HG03432 (cell line): ENCODE measurements at regions not wholly inside any gene's neighbourhood (a gene's known extent, or its start where the extent isn't known, plus 50 kb on each side); places are given as distances from the start of the nearest gene placed in this dataset.
"Not testable (repeated sequence)": the region's sequence is repeated elsewhere in the genome, so short reads cannot be mapped to it uniquely, and the experiment has no call there.

Experiments
- ATAC-seq: cut with Tn5 transposase; IDR thresholded peaks from one replicate; pipeline ENCODE4 v1.9.1; 2021; ENCODE audit warnings: mild to moderate bottlenecking, moderate library complexity; ENCODE audit not compliant: unreplicated experiment

DNA sequence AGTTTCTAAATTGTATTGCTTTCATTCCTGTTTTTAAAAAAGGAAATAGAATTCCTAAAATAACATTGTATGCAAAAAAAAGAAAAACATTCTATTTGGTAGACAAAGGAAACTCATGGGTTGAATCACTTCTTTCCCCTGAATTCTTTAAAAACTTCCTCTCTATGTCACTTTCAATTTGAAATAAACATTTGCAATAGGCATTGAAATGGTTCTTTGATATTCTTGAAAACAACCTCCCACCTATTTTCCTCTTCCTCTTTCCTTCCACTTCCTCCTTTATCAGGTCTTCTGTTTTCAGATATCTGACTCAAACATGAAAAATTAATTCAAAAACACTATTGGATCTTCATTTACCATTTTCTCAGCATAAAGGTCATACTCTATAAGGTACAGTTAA, 442.0 kb upstream of the MEF2C start:
- no peak for ATAC-seq

DNA sequence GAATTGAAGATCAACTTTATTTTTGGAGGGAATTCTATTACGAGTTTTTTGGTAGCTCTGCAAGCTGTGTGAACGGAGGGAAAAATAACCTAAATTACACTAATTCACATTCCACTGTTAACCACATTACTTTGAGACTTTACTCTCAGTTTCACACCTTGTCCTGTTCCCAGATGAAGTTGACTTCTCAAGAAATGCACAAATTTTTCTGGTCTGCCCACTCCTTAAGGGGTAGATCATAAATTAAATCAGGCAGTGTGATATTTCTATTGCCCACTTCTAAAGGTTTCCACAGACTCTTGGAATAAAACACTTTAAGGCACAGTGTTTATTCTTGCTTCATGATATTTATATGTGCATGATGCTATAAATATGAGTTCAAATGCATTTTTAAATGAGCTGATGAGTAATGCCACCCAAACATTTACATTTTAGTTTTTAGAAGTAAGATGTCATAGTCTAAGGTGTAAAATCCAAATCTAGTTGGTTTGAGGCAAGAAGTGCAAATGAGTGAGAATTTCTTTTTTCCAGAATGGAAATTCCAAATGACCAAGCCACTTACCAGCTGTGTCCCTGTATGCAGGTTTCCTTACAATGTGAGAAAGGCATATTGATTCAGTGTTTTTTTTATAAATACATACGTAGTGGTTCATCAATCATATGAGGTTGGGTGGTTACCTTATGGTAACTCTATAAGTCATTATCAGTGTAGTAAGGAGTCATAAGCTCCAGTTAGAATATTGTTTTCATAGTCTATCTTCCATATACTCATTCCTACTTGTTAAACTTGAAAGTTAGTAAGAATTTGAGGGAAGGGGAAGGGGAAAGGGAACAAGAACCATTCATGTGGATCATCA, 437.7 kb upstream of the MEF2C start:
- no peak for ATAC-seq

DNA sequence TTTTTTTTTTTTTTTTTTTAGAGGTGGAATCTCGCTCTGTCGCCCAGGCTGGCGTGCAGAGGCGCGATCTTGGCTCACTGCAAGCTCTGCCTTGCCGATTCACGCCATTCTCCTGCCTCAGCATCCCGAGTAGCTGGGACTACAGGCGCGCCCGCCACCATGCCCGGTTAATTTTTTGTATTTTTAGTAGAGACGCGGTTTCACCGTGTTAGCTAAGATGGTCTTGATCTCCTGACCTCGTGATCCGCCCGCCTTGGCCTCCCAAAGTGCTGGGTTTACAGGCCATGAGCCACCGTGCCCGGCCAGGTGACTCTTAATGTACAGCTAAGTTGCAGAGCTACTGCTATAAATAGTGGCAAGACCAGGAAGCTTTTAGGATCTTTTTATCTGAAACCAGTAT, 434.9 kb upstream of the MEF2C start:
- not testable (repeated sequence) for ATAC-seq

DNA sequence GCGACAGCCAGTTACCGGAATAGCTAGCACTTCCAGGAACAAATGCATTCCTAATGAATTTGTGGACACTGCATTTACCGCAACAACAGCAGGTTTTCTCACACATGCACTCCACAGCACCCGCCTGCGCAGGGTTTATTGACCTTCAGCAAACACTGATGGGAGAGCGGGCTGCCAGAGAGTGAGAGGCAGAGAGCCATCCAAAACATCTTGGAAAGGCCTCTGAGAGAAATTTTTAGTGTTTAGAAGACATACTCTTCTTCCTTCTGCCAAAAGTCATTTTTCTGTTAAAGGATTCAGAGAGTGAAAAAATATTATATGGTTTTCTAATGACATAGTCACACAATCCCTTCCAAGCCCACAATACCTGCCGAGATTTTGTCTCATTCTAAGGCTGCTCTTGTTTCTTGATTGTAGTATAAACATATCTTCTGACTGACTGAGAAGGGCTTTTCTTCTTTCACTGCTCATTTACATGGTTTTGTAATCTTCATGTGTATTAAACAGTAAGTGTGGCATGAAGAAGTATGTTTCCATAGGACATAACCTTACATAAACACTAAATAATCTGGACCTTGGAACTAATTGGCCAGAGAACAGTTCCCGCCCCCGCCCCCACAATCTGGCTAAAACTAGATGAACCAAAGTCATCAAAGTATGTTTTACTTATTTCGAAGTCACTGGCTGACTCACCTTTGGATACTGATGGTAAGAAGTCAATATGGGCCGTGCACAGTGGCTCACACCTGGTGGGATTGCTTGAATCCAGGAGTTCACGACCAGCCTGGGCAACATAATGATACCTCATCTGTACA, 432.5 kb upstream of the MEF2C start:
- ATAC-seq: no peak

DNA sequence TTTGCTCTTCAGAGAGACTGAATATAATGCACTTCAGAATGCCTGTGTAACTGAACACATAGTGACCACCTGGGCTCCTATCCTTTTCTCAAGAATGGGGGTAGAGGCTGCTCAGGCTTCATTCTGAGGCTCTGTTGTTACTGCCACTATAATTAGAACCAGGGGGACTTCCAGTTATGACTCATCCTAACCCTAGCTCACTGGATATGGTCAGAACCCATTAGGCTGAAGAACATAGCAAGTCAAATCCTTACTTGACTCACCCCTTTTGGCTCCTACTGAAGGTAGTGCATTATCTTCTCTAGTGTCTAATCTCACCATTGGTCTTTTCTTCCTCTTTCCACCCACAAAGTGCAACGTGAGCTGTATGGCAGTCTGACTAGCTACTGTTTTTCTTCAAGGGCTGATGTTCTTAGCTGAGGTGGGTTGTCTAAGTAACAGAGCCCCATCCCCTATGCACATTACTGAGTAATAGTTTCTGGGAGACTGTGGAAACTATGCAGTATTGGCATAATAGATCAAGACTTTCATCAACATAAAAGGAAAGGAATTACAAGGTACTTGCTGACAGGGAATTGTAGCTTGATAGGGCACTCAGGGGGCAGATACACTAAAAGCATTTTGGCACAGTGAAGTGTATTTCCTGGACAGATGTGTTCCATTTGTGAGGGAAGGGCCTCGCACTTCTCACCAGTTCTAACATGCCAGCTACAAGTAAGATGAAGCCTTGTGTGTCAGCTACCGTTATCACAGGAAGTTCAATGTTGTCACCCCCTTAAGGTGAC, 431.0 kb upstream of the MEF2C start:
- ATAC-seq: peak; percentile 96

DNA sequence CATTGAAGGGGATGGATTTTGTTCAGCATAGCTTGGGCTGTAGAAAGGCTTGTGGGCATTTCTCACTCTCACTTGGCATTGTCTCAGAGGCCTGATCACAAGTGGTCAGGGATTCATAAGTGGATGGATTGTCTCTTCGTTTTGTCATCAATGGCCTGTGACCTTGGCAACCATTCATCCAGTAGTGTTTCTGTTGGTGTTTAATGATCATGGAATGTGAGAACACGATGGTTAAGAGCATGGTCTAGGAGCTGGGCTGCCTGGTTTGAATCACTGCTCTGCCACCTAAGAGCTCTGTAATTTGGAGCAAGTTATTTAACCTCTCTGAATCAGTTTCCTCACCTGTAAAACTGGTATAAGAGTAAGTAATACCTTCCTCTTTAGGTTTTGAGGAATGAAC, 430.1 kb upstream of the MEF2C start:
- ATAC-seq: no peak

DNA sequence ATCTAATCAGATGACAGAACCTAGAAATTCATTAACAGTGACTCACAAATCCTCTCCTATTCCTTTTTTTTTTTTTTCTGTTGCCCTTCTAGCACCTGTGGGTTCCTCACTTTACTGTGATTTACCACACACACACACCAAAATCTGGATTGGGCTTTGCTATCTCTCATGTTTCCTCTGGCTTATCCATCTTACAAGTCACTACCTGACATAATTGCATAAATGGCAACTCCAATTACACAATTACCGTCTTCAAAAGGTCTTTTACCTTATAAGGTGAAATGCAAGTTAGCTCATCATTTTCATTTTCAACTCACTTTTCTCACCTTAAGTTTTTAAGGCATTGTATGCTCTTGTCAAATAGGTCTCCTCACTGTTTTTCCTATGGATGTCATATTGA, 426.3 kb upstream of the MEF2C start:
- ATAC-seq: no peak

DNA sequence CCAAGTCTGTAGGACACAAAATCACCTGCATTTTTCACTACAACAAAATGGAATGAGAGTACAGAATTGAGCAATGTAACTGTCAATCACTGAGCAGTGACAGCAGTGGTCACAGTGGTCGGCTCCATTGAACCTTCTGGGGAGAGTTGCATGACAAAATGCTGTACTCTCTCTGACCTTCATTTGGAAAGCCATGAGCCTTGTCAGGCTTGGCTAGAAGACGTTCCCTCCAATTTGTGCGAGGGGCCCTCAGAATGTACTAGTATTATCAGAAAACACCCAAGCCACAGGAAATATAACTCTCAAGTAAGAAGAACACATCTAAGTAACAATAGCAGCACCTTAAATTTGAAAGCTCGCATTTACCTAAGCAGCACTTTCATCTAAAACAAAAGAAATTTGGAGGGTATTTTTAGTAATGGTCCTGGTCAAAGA, 425.6 kb upstream of the MEF2C start:
- ATAC-seq: peak; percentile 93

DNA sequence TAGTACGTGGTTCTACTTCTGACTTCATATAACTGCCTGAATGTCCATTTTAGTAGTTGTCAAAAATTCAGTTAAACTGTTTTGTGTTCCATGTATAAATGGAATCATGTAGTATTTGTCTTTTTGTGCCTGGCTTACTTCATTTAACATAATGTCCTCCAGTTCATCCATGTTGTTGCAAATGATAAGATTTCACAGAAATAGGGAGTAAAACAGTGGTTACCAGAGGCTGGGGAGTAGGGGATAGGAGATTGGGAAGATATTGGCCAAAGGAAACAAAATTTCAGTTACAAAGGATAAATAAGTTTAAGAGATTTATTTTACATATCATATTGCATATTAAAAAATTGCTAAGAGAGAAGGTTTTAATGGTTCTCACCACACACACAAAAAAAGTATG, 425.0 kb upstream of the MEF2C start:
- ATAC-seq: no peak

DNA sequence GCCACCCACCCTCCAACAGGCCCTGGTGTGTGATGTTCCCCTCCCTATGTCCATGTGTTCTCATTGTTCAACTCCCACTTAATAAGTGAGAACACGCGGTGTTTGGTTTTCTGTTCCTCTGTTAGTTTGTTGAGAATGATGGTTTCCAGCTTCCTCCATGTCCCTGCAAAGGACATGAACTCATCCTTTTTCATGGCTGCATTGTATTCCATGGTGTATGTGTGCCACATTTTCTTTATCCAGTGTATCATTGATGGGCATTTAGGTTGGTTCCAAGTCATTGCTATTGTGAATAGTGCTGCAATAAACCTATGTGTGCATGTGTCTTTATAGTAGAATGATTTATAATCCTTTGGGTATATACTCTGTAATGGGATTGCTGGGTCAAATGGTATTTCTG, 424.2 kb upstream of the MEF2C start:
- ATAC-seq: not testable (repeated sequence)

DNA sequence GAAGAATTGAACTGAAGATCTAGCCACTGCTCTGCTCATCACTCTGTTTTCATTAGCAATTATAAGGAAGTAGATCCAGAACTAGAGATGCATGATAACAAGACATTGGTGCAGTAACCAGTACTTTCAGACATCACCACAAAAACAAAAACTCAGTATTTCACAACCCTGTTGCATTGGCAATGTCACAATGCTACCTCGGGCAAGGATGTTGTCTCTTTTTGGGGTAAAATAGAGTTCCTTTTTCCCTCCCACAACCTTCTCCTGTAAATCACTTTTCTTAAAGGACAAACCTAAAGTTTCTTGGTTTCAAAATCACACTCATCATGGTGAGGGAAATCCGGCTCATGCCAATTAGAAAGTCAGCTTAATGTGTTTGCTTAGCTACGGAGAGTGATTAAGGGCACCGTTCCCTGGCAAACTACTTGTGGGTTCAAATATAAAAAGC, 420.1 kb upstream of the MEF2C start:
- ATAC-seq: peak; percentile 56

DNA sequence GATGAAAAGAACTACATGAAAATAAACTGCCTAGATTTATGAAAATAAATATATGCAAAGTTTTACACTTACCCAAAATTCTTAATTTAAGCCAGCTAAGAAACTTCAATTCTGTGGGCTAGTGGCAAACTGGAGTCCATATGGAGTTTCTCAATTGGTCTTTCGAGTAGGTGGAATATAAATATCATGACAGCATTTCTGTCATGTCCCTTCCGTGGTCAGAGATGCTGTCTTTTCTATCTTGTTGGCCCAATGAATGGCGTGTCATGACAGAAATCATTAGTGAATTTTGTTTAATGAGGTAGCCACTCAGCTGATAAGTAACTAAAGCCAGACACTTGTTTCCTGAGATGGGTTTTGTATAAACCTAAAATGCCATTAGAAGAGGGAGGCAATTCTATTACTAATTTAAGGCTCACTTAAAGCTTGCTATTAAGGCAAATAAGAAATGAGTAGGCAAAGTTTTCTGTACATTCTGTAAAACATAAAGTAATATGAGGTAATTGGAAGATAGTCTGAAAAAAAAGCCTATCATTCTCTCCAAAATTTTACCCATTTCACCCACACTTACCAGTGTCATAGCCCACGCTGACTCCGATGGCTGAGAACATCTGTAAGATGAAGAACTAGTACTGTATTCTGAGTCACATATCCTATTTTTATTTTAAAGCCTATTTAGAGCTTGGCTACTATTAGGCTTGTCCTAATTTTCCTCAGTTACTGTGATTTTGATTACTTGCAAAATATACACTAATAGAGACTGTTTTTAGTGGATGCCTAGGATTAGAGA, 419.3 kb upstream of the MEF2C start:
- ATAC-seq: peak; percentile 44

DNA sequence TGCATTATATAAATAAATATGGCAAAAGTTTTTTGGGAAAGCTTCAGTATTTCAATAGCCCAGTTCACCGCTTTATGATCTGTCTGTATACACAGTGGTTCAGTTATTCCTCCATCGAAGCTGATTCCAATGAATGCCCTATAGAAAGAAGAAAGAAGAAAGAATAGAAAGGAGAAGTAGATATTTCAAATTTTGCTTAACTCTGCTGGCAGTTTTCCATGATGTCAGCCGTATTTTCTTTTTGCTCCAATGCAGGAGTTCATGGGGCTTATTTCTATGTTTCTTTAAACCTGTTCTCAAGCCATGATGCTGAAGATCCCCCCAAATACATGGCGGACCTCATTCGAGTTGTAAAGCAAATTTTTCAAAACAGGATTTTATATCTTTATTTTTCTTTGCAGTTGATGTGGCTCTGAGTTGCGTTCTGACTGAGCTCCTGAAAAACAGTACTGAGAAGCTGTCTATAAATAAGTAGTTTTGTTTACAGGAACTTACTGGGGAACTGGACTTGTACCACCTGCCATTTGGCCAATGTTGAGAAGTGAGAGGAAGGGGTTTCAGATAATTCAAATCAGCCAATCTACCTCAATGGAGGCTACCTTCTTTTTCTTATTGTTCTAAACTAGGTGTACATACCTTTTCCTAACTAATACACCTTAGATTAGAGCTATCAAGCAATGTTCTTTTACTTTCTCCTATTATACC, 418.5 kb upstream of the MEF2C start:
- peak; percentile 80 for ATAC-seq

DNA sequence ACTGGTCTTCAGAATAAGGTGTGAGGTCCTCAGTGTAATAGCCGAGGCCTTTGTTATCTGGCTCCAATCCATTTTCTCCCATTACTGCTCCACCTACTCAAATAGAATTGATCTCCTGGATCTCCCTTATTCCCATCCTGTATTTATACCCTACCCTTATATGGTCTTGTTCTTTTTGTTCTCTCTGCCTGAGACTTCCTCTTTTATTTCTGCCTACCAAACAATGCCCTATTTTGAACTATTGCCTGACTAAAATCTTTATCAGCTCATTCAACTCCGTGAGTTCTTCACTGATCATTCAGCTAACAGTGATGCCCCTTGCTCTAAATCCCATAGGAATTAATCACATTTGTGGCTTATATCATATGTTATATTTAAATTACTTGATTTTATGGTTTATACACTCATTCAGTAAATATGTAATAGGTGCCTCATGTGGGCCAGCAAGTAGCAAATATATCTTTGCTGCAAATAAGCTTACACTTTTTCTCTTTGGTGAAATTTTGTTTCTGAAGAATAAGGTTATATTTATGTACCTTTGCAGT, 417.5 kb upstream of the MEF2C start:
- ATAC-seq: no peak

DNA sequence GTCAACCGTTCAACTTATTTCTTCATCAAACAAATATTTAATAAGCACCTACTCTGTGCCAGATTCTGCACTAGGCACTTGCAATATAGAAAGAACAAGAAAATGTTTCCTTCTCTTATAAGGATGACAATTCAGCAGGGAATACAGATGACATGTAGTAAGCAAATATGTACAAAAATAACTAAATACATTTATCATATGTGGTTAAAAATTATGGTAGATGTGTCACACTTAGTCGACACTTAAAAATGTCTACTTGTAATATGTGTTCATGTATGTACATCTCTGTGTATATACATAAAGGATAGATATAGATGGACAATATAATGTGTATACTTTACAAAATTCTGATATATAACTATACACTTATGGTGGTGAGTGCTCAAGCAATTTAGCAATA, 417.0 kb upstream of the MEF2C start:
- ATAC-seq: no peak

DNA sequence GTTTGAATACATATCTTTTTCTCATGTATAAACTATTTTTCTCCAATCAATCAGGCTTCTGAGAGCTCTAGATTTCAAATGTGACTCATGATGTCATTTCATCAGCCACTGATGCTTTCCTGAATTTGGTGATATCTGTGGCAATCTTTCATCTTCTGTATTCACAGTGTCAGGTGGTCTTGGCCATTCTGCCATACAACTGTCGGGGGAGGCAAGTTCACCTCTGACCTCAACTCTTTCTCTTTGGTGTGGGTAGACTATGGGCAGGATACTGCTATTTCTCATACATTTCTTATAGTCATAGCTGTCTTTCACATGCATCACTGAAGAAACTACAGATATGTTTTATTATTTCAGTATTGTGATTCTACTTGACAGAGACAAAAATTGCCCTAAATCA, 414.1 kb upstream of the MEF2C start:
- peak; percentile 34 for ATAC-seq

DNA sequence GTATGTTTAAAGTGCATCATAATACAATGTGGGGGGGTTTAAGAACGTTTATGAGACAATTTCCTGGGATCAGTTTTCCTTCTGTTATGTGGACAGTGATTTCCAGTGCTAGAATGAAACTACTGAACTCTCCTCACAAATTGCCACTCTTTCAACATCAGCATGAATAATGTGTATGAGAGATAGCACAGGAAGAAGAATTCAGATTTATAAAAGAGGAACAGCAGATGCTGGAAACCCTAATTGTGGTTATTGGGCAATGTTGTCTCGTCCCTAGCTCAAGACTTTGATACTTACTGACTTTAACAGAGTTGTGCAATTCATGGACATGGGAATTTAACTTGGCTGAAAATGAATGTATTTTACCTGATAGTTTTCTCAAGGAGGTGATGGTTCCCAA, 410.8 kb upstream of the MEF2C start:
- ATAC-seq: no peak

DNA sequence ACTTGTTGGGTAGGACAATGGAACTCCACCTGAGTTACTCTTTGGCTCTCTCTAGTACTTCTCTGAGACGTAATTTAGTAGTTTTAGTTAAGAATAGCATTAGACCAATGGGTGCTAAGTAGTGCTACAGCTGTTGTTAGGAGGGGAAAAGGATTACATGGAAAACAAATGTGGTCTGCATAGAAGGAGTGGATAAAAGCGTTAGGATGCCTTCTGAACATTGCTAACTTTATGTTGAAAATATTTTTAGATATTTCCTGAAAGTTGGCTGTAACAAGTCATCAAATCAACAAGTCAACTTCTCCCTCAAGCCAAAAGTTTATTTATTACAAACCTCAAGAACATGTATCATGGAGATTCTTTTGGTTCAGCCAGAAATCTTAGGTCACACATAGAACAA, 409.5 kb upstream of the MEF2C start:
- ATAC-seq: no peak

DNA sequence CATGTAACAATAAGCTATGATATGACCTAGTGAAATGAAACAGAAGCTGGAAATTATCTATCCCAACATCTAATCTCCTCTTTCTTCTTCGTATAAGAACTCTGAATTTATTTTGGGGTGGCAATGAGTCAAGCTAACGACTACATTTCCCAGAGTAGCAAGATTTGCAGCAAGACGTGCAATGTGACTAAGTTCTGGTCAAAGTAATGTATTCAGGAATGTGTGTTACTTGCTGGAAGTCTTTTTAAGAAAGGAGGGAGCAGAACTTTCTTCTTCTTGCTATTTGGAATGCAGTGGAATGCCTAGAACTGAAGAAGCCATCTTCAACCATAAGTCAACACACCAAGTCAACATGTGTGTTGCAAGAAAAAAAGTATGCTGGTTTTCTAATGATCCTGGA, 406.6 kb upstream of the MEF2C start:
- ATAC-seq: no peak

DNA sequence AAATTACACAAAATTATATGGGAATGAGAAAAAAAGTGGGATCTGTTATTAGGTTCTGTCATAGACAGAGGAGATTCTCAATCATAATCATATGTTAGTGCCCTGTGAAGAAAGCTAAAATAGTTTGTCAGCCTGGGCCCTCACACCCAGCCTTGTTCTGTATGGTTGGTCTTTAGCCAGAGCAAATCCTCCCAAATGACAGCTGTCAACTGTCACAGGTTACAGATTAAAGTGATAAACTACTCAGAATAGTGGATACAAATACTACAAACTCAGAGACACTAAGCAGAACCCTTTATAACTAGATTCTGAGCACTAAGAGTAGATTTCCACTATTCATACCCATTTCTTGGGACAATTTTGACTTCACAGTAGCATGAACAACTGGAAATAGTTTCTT, 405.0 kb upstream of the MEF2C start:
- ATAC-seq: no peak
